OCI-LY7 (cell line): ENCODE measurements at regions not wholly inside any gene's neighbourhood (a gene's known extent, or its start where the extent isn't known, plus 50 kb on each side); places are given as distances from the start of the nearest gene placed in this dataset.

Experiments
- BruUV-seq: library from RNA; stranded (reverse); fragments of 400-500 nt; replicated peaks from 2 replicates; lab custom pipeline; 2021; lab: Mats Ljungman, UMichigan
- CTCF ChIA-PET: fragments of 300-600 bp; sonication (Branson Sonifier 250); formaldehyde crosslinking; loops from one replicate; lab custom pipeline; 2022; ENCODE audit warnings: antibody characterized with exemption; ENCODE audit not compliant: unreplicated experiment; lab: Charles Lee
- POLR2A ChIA-PET: fragments of 300-600 bp; sonication (Branson Sonifier 250); formaldehyde crosslinking; loops from one replicate; lab custom pipeline; 2022; ENCODE audit warnings: antibody characterized with exemption; lab: Charles Lee
- DNase-seq: peaks from one replicate; pipeline ENCODE4 v3.0.0-alpha.2; 2015; ENCODE audit warnings: low spot score
- H2AFZ ChIP-seq: fragments of 200-600 bp; sonication (generic), shearing (Covaris generic); 2 replicates; pipeline ENCODE4 v1.6.1; 2014; ENCODE audit warnings: mild to moderate bottlenecking, antibody characterized with exemption, low read length, moderate library complexity
- H3K27ac ChIP-seq: fragments of 200-600 bp; sonication (generic); 2 replicates; pipeline ENCODE4 v1.5.1; 2014; ENCODE audit warnings: mixed run types, low read depth, mild to moderate bottlenecking, moderate library complexity, low read length, inconsistent platforms; ENCODE audit not compliant: poor library complexity, severe bottlenecking
- H3K36me3 ChIP-seq: fragments of 200-600 bp; sonication (generic); 2 replicates; pipeline ENCODE4 v1.6.1; 2014; ENCODE audit warnings: mild to moderate bottlenecking, antibody characterized with exemption, low read length, moderate library complexity, mixed read lengths; ENCODE audit not compliant: insufficient read depth
- H3K4me1 ChIP-seq: fragments of 200-600 bp; sonication (generic); 2 replicates; pipeline ENCODE4 v1.5.1; 2014; ENCODE audit warnings: mild to moderate bottlenecking, low read length; ENCODE audit not compliant: insufficient read depth, poor library complexity, severe bottlenecking
- H3K4me2 ChIP-seq: fragments of 200-600 bp; sonication (generic); 2 replicates; pipeline ENCODE4 v1.6.1; 2014; ENCODE audit warnings: mild to moderate bottlenecking, low read length
- H3K4me3 ChIP-seq: fragments of 200-600 bp; sonication (generic); 2 replicates; pipeline ENCODE4 v1.5.1; 2014; ENCODE audit warnings: mild to moderate bottlenecking, low read depth, low read length; ENCODE audit not compliant: poor library complexity, severe bottlenecking
- H3K79me2 ChIP-seq: fragments of 200-600 bp; sonication (generic); 2 replicates; pipeline ENCODE4 v1.6.1; 2016; ENCODE audit warnings: low read depth, mild to moderate bottlenecking, low read length, moderate library complexity, mixed read lengths; ENCODE audit not compliant: insufficient read depth
- H3K9me2 ChIP-seq: fragments of 200-600 bp; sonication (generic); 2 replicates; pipeline ENCODE4 v1.6.1; 2016; ENCODE audit warnings: mild to moderate bottlenecking, low read length, mixed read lengths; ENCODE audit not compliant: insufficient read depth
- H3K9me3 ChIP-seq: fragments of 200-600 bp; sonication (generic); 2 replicates; pipeline ENCODE4 v1.6.1; 2014; ENCODE audit warnings: mild to moderate bottlenecking, mixed run types, low read length, mixed read lengths
- H4K20me1 ChIP-seq: fragments of 200-600 bp; sonication (generic); 2 replicates; pipeline ENCODE4 v1.6.1; 2014; ENCODE audit warnings: mild to moderate bottlenecking, antibody characterized with exemption, low read length, moderate library complexity, mixed read lengths; ENCODE audit not compliant: insufficient read depth
- EZH2phosphoT487 ChIP-seq: fragments of 200-600 bp; sonication (generic); IDR thresholded peaks from 2 replicates; pipeline ENCODE4 v1.6.1; 2018; ENCODE audit warnings: low read depth, borderline replicate concordance, mild to moderate bottlenecking, mixed run types, antibody characterized with exemption, low read length, moderate library complexity, mixed read lengths
- intact Hi-C: fragments of 100-400 bp; cut with micrococcal nuclease; formaldehyde crosslinking; loops from one replicate; pipeline ENCODE4 v1.10.0; 2022; ENCODE audit not compliant: unreplicated experiment
- TF ChIP-seq, protein P1 (sequence below): fragments of 200-600 bp; sonication (generic); conservative IDR thresholded peaks from 2 replicates; pipeline ENCODE4 v1.5.1; 2014; ENCODE audit warnings: mild to moderate bottlenecking, antibody characterized with exemption, low read length, moderate library complexity, mixed read lengths

DNA sequence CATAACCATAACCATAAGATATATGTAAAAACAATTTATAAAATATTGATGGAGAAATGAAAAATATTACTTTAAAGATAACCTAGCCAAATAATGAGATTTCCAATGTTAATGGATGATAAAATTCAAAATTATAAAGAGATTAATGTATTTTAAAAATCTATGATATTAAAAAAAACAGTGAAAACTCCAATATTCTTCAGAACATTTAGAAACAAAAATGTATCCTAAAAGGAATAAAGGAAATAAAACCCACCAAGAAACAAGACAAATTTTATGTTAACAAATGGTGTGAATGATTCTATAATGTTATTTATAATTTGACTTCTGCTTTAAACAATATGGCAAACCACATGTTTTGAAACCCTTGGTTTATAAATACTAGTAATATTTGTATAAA lies 1587.8 kb downstream of the PCDH9 start:
- no peak overlapping the region for H3K4me2 ChIP-seq
- TF ChIP-seq, protein P1, sequence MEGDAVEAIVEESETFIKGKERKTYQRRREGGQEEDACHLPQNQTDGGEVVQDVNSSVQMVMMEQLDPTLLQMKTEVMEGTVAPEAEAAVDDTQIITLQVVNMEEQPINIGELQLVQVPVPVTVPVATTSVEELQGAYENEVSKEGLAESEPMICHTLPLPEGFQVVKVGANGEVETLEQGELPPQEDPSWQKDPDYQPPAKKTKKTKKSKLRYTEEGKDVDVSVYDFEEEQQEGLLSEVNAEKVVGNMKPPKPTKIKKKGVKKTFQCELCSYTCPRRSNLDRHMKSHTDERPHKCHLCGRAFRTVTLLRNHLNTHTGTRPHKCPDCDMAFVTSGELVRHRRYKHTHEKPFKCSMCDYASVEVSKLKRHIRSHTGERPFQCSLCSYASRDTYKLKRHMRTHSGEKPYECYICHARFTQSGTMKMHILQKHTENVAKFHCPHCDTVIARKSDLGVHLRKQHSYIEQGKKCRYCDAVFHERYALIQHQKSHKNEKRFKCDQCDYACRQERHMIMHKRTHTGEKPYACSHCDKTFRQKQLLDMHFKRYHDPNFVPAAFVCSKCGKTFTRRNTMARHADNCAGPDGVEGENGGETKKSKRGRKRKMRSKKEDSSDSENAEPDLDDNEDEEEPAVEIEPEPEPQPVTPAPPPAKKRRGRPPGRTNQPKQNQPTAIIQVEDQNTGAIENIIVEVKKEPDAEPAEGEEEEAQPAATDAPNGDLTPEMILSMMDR: no peak
- no peak for TF ChIP-seq EZH2phosphoT487
- no peaks in the 10 kb centered on the region for H3K79me2 ChIP-seq
- H3K4me1 ChIP-seq: no peaks in the 10 kb centered on the region
- no peaks in the 10 kb centered on the region for H3K36me3 ChIP-seq
- no peak overlapping the region for H2AFZ ChIP-seq
- ChIA-PET CTCF (no interaction called here), POLR2A (no interaction called here)
- no peak overlapping the region for H3K4me3 ChIP-seq
- DNase-seq: no peak
- BruUV-seq: no TSS peak
- intact Hi-C loops: no loop called here
- H3K9me2 ChIP-seq: no peaks in the 10 kb centered on the region
- no peak overlapping the region for H3K27ac ChIP-seq
- H3K9me3 ChIP-seq: no peaks in the 10 kb centered on the region
- H4K20me1 ChIP-seq: no peaks in the 10 kb centered on the region

DNA sequence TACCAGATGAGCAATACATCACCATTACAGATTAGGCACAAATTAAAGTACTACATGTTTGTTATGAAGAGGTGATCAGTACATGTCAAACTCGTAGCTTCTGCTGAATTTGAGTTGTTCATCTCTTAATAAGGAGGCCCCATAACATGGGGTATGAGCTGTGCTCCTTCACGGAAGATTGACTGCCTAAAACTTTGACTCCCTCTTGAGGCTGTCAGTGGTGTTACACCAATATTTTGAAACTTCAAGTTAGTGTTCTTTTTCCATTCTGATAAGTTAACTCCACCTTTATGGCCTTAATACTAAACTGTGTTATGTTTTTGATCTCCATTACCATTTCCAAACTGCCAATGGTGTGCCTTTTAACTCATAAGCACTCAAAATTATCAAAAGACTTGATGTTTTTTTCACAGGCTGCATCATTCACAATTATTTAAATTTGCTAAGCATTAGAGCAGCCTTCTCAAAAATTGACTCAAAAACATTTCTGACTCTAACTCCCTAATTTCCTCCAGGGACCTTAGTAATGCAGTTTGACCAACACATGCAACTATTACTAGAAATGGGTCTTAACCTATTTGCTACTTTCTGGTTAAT lies 1591.5 kb downstream of the PCDH9 start:
- no peak for TF ChIP-seq EZH2phosphoT487
- TF ChIP-seq, protein P1: peak; percentile 79
- no TSS peak for BruUV-seq
- H3K36me3 ChIP-seq: no peaks in the 10 kb centered on the region
- H3K9me2 ChIP-seq: no peaks in the 10 kb centered on the region
- no peak overlapping the region for H3K27ac ChIP-seq
- no peak overlapping the region for H3K4me3 ChIP-seq
- no peaks in the 10 kb centered on the region for H3K79me2 ChIP-seq
- CTCF ChIA-PET: no interaction called here
- H2AFZ ChIP-seq: 0 out of 2 replicates have a peak overlapping the region, but pooled peaks have one; percentile 15
- POLR2A ChIA-PET: interaction anchor here (0.7 kb wide), 1 partner anchor 447 kb away, joined by 3 read pairs; no protein-coding TSS in a partner anchor
- H4K20me1 ChIP-seq: no peaks in the 10 kb centered on the region
- H3K4me1 ChIP-seq: no peaks in the 10 kb centered on the region
- no peak overlapping the region for H3K4me2 ChIP-seq
- no peaks in the 10 kb centered on the region for H3K9me3 ChIP-seq
- peak; percentile 34 for DNase-seq
- intact Hi-C loops: no loop called here

DNA sequence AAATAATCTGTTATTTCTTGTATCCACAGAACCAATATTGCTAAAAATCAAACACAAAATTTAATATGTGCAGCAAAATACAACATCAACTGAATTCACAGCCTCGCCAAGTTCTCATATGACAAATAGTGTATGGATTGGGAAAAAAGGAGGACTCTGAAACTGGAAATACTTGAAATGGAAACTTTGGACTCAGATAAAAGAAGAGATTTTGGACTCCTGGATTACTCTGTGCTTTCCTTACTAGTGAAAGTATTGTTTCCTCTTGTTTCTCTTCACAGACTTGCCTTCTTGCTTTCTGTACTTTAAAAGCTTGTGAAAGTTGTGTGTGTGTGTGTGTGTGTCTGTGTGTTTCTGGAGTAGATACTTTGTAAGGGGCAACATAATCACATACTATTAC lies 1596.3 kb downstream of the PCDH9 start:
- H3K4me3 ChIP-seq: no peak overlapping the region
- H3K79me2 ChIP-seq: no peaks in the 10 kb centered on the region
- H2AFZ ChIP-seq: no peak overlapping the region
- intact Hi-C loops: no loop called here
- H3K4me1 ChIP-seq: no peaks in the 10 kb centered on the region
- H3K4me2 ChIP-seq: no peak overlapping the region
- no peak for TF ChIP-seq EZH2phosphoT487
- TF ChIP-seq, protein P1: no peak
- H3K9me3 ChIP-seq: no peaks in the 10 kb centered on the region
- no peaks in the 10 kb centered on the region for H3K36me3 ChIP-seq
- no peak for DNase-seq
- H3K27ac ChIP-seq: no peak overlapping the region
- H3K9me2 ChIP-seq: no peaks in the 10 kb centered on the region
- CTCF ChIA-PET: no interaction called here
- H4K20me1 ChIP-seq: no peaks in the 10 kb centered on the region
- BruUV-seq: no TSS peak
- POLR2A ChIA-PET: no interaction called here
